Liver (tissue), 8 donors: ENCODE measurements at regions not wholly inside any gene's neighbourhood (a gene's known extent, or its start where the extent isn't known, plus 50 kb on each side); places are given as distances from the start of the nearest gene placed in this dataset.
"Not testable (repeated sequence)": the region's sequence is repeated elsewhere in the genome, so short reads cannot be mapped to it uniquely, and the experiment has no call there.

ENCODE experiments used
- DNase-seq: peaks from one replicate; pipeline ENCODE4 v3.0.0-alpha.2; 2017; ENCODE audit warnings: low spot score
- H3K27ac ChIP-seq, 2 donors: one replicate each; pipeline ENCODE4 v1.7.0; 2013; ENCODE audit warnings: inconsistent platforms in 2 of 2, low read length in 2 of 2, control low read depth in 1 of 2, low read depth in 1 of 2, mild to moderate bottlenecking in 1 of 2
- H3K27me3 ChIP-seq, 4 donors: one replicate each; pipeline versions ENCODE4 v1.6.1 to v1.7.0; 2013; ENCODE audit warnings: low read length in 3 of 4, inconsistent platforms in 1 of 4, mild to moderate bottlenecking in 1 of 4, moderate library complexity in 1 of 4; ENCODE audit not compliant: control insufficient read depth in 4 of 4, insufficient read depth in 4 of 4
- H3K36me3 ChIP-seq, 4 donors: one replicate each; pipeline versions ENCODE4 v1.6.1 to v1.7.0; 2013; ENCODE audit warnings: low read length in 3 of 4, mild to moderate bottlenecking in 3 of 4, low read depth in 1 of 4, moderate library complexity in 1 of 4; ENCODE audit not compliant: control insufficient read depth in 4 of 4, insufficient read depth in 3 of 4
- H3K4me1 ChIP-seq, 4 donors: one replicate each; pipeline versions ENCODE4 v1.6.1 to v1.7.0; 2013; ENCODE audit warnings: low read length in 3 of 4, mild to moderate bottlenecking in 3 of 4, moderate library complexity in 1 of 4; ENCODE audit not compliant: control insufficient read depth in 4 of 4, insufficient read depth in 4 of 4
- H3K4me3 ChIP-seq, 3 donors: one replicate each; pipeline versions ENCODE4 v1.6.1 to v1.7.0; 2013; ENCODE audit warnings: low read length in 3 of 3, control low read depth in 1 of 3, low read depth in 1 of 3, mild to moderate bottlenecking in 1 of 3
- H3K9ac ChIP-seq, 2 donors: one replicate each; pipeline ENCODE4 v1.7.0; 2013; ENCODE audit warnings: low read length in 2 of 2, mild to moderate bottlenecking in 2 of 2, moderate library complexity in 2 of 2, control low read depth in 1 of 2, low read depth in 1 of 2
- H3K9me3 ChIP-seq, 4 donors: one replicate each; pipeline versions ENCODE4 v1.6.1 to v1.7.0; 2013; ENCODE audit warnings: low read length in 3 of 4; ENCODE audit not compliant: control insufficient read depth in 4 of 4
- ATF3 ChIP-seq: IDR thresholded peaks from 2 replicates; pipeline ENCODE4 v1.6.1; 2016; ENCODE audit warnings: antibody characterized with exemption
- EGR1 ChIP-seq, 2 donors: IDR thresholded peaks; 2 replicates each; pipeline ENCODE4 v1.6.1; 2016 to 2018; ENCODE audit warnings: antibody characterized with exemption in 2 of 2, low read depth in 2 of 2
- FOXA1 ChIP-seq: IDR thresholded peaks from 2 replicates; pipeline ENCODE4 v1.6.1; 2016; ENCODE audit warnings: antibody characterized with exemption
- FOXA2 ChIP-seq: IDR thresholded peaks from 2 replicates; pipeline ENCODE4 v1.6.1; 2016; ENCODE audit warnings: antibody characterized with exemption
- GABPA ChIP-seq, 2 donors: IDR thresholded peaks in 1 of 2; conservative IDR thresholded peaks in 1 of 2; 2 replicates each; pipeline ENCODE4 v1.6.1; 2016; ENCODE audit warnings: antibody characterized with exemption in 2 of 2, mild to moderate bottlenecking in 1 of 2, moderate library complexity in 1 of 2
- HNF4A ChIP-seq, 2 donors: conservative IDR thresholded peaks; 2 replicates each; pipeline ENCODE4 v1.6.1; 2016; ENCODE audit warnings: antibody characterized with exemption in 2 of 2, mild to moderate bottlenecking in 2 of 2
- HNF4G ChIP-seq: IDR thresholded peaks from 2 replicates; pipeline ENCODE4 v1.6.1; 2016; ENCODE audit warnings: antibody characterized with exemption
- JUND ChIP-seq, 2 donors: IDR thresholded peaks; 2 replicates each; pipeline ENCODE4 v1.6.1; 2016; ENCODE audit warnings: antibody characterized with exemption in 2 of 2
- NR2F2 ChIP-seq: IDR thresholded peaks from 2 replicates; pipeline ENCODE4 v1.6.1; 2016; ENCODE audit warnings: antibody characterized with exemption
- RAD21 ChIP-seq, 2 donors: IDR thresholded peaks; 2 replicates each; pipeline ENCODE4 v1.6.1; 2016; ENCODE audit warnings: antibody characterized with exemption in 2 of 2, mild to moderate bottlenecking in 2 of 2
- RXRA ChIP-seq, 2 donors: IDR thresholded peaks; 2 replicates each; pipeline ENCODE4 v1.6.1; 2017 to 2018; ENCODE audit warnings: antibody characterized with exemption in 2 of 2, mild to moderate bottlenecking in 1 of 2
- SP1 ChIP-seq: IDR thresholded peaks from 2 replicates; pipeline ENCODE4 v1.6.1; 2018; ENCODE audit warnings: antibody characterized with exemption, mild to moderate bottlenecking
- TAF1 ChIP-seq: conservative IDR thresholded peaks from 2 replicates; pipeline ENCODE4 v1.6.1; 2016; ENCODE audit warnings: antibody characterized with exemption, mild to moderate bottlenecking
- YY1 ChIP-seq: IDR thresholded peaks from 2 replicates; pipeline ENCODE4 v1.6.1; 2016; ENCODE audit warnings: antibody characterized with exemption, mild to moderate bottlenecking
- WGBS: extraction: QIAGEN DNeasy Blood & Tissue Kit; methylation state at CpG from one replicate; pipeline ENCODE4 v1.1.7; 2013; 5-methylcytosine and 5-hydroxymethylcytosine counted together
- TF ChIP-seq, protein P1 (sequence below): IDR thresholded peaks from 2 replicates; pipeline ENCODE4 v1.6.1; 2016; ENCODE audit warnings: antibody characterized with exemption
- TF ChIP-seq, protein P2 (sequence below): IDR thresholded peaks from 2 replicates; pipeline ENCODE4 v1.6.1; 2016; ENCODE audit warnings: antibody characterized with exemption
- TF ChIP-seq, protein P3 (sequence below): fragments of 150-350 bp; IDR thresholded peaks from 2 replicates; pipeline ENCODE4 v1.5.1; 2017; ENCODE audit warnings: improper control_type of control experiment, low read depth, low read length; ENCODE audit not compliant: missing input control
- TF ChIP-seq, protein P4 (sequence below): IDR thresholded peaks from 2 replicates; pipeline ENCODE4 v1.6.1; 2016; ENCODE audit warnings: antibody characterized with exemption, mild to moderate bottlenecking
- donor health status: healthy.
- donor health status: healthy.
- donor health status: healthy.
- donor health status: healthy.
- donor health status: healthy.

DNA sequence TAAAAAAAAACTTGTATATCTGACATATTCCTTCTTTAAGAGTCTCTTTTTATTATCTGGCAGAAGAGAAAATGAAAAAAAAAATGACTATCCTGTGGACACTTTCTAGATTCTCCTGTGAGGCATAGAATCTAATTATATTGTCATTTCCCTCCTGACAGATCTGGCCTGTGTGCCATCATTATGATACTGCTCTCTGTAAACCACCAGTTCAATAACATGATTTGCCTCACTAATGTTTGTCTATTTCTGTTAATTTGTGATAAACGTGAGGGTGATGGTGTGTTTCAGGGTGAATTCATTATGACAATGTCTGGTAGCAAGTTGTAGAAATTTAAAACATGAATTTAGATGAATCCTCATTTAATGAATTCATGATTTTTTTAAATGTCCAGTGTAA is 844.5 kb upstream of the ADGRB3 start:
- H3K27ac ChIP-seq, result no peak overlapping the region

DNA sequence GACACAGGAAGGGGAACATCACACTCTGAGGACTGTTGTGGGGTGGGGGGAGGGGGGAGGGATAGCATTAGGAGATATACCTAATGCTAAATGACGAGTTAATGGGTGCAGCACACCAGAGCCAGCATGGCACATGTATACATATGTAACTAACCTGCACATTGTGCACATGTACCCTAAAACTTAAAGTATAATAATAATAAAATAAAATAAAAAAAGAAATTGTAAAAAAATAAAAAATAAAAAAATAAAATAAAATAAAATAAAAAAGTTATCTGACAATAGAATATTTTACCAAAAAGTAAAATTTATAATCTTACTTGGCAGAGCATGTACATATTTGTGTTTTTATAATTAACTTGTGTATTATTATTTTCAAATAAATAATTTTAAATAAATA is 848.0 kb upstream of the ADGRB3 start:
- not testable (repeated sequence) for H3K27ac ChIP-seq, H3K9me3 ChIP-seq, H3K4me3 ChIP-seq, H3K4me1 ChIP-seq, DNase-seq, H3K9ac ChIP-seq, H3K36me3 ChIP-seq, H3K27me3 ChIP-seq
- WGBS, result 51% methylated on average over 1 of the region's 1 CpG

More for the DNA sequence above, 844.5 kb upstream of the ADGRB3 start:
- Histone ChIP-seq H3K27me3 (no peaks in the 10 kb centered on the region), H3K4me3 (no peak overlapping the region), H3K36me3 (no peaks in the 10 kb centered on the region), H3K9me3 (no peaks in the 10 kb centered on the region), H3K4me1 (no peaks in the 10 kb centered on the region), H3K9ac (no peak overlapping the region)
- TF ChIP-seq YY1, result no peak
- TF ChIP-seq NR2F2, result no peak
- TF ChIP-seq RAD21 (IDR thresholded peaks at IDR 0.05), result no peak
- TF ChIP-seq, protein P1, sequence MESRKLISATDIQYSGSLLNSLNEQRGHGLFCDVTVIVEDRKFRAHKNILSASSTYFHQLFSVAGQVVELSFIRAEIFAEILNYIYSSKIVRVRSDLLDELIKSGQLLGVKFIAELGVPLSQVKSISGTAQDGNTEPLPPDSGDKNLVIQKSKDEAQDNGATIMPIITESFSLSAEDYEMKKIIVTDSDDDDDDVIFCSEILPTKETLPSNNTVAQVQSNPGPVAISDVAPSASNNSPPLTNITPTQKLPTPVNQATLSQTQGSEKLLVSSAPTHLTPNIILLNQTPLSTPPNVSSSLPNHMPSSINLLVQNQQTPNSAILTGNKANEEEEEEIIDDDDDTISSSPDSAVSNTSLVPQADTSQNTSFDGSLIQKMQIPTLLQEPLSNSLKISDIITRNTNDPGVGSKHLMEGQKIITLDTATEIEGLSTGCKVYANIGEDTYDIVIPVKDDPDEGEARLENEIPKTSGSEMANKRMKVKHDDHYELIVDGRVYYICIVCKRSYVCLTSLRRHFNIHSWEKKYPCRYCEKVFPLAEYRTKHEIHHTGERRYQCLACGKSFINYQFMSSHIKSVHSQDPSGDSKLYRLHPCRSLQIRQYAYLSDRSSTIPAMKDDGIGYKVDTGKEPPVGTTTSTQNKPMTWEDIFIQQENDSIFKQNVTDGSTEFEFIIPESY, result no peak
- no peak for TF ChIP-seq HNF4G
- TF ChIP-seq, protein P2, sequence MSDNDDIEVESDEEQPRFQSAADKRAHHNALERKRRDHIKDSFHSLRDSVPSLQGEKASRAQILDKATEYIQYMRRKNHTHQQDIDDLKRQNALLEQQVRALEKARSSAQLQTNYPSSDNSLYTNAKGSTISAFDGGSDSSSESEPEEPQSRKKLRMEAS, result no peak
- no peak for TF ChIP-seq RXRA (IDR thresholded peaks at IDR 0.05)
- TF ChIP-seq EGR1 (IDR thresholded peaks at IDR 0.05; ENCODE audit: low read depth in 2 of 2), result no peak
- TF ChIP-seq SP1, result no peak
- TF ChIP-seq, protein P3, sequence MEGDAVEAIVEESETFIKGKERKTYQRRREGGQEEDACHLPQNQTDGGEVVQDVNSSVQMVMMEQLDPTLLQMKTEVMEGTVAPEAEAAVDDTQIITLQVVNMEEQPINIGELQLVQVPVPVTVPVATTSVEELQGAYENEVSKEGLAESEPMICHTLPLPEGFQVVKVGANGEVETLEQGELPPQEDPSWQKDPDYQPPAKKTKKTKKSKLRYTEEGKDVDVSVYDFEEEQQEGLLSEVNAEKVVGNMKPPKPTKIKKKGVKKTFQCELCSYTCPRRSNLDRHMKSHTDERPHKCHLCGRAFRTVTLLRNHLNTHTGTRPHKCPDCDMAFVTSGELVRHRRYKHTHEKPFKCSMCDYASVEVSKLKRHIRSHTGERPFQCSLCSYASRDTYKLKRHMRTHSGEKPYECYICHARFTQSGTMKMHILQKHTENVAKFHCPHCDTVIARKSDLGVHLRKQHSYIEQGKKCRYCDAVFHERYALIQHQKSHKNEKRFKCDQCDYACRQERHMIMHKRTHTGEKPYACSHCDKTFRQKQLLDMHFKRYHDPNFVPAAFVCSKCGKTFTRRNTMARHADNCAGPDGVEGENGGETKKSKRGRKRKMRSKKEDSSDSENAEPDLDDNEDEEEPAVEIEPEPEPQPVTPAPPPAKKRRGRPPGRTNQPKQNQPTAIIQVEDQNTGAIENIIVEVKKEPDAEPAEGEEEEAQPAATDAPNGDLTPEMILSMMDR, result no peak
- no peak for TF ChIP-seq FOXA1
- TF ChIP-seq JUND (IDR thresholded peaks at IDR 0.05), result no peak
- no peak for TF ChIP-seq GABPA (IDR thresholded peaks at IDR 0.05 in 1 of 2, conservative IDR thresholded peaks at IDR 0.05 in 1 of 2)
- TF ChIP-seq ATF3, result no peak
- no peak for TF ChIP-seq HNF4A (conservative IDR thresholded peaks at IDR 0.05)
- TF ChIP-seq TAF1, result no peak
- TF ChIP-seq, protein P4, sequence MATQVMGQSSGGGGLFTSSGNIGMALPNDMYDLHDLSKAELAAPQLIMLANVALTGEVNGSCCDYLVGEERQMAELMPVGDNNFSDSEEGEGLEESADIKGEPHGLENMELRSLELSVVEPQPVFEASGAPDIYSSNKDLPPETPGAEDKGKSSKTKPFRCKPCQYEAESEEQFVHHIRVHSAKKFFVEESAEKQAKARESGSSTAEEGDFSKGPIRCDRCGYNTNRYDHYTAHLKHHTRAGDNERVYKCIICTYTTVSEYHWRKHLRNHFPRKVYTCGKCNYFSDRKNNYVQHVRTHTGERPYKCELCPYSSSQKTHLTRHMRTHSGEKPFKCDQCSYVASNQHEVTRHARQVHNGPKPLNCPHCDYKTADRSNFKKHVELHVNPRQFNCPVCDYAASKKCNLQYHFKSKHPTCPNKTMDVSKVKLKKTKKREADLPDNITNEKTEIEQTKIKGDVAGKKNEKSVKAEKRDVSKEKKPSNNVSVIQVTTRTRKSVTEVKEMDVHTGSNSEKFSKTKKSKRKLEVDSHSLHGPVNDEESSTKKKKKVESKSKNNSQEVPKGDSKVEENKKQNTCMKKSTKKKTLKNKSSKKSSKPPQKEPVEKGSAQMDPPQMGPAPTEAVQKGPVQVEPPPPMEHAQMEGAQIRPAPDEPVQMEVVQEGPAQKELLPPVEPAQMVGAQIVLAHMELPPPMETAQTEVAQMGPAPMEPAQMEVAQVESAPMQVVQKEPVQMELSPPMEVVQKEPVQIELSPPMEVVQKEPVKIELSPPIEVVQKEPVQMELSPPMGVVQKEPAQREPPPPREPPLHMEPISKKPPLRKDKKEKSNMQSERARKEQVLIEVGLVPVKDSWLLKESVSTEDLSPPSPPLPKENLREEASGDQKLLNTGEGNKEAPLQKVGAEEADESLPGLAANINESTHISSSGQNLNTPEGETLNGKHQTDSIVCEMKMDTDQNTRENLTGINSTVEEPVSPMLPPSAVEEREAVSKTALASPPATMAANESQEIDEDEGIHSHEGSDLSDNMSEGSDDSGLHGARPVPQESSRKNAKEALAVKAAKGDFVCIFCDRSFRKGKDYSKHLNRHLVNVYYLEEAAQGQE, result no peak
- TF ChIP-seq FOXA2, result no peak
- no peak for DNase-seq
- 34% methylated on average over 1 of the region's 1 CpG for WGBS
